H9 (cell line): ENCODE measurements at regions not wholly inside any gene's neighbourhood (a gene's known extent, or its start where the extent isn't known, plus 50 kb on each side); places are given as distances from the start of the nearest gene placed in this dataset.

Experiments used
- DNase-seq: peaks from one replicate; pipeline ENCODE4 v3.0.0-alpha.2; 2017
- H2AFZ ChIP-seq: one replicate; pipeline ENCODE4 v1.6.1; 2013; ENCODE audit warnings: mild to moderate bottlenecking, low read length, control low read depth, moderate library complexity
- H2AK5ac ChIP-seq: 2 replicates; pipeline ENCODE4 v1.6.1; 2013; ENCODE audit warnings: low read length, control low read depth, mixed read lengths; ENCODE audit not compliant: insufficient read length
- H2BK120ac ChIP-seq: one replicate; pipeline ENCODE4 v1.6.1; 2013; ENCODE audit warnings: low read depth, mild to moderate bottlenecking, low read length, control low read depth, inconsistent platforms; ENCODE audit not compliant: poor library complexity, severe bottlenecking
- H2BK12ac ChIP-seq: 2 replicates; pipeline ENCODE4 v1.6.1; 2013; ENCODE audit warnings: low read length, control low read depth, mixed read lengths, low read depth; ENCODE audit not compliant: insufficient read length
- H2BK15ac ChIP-seq: 2 replicates; pipeline ENCODE4 v1.6.1; 2013; ENCODE audit warnings: low read depth, low read length, control low read depth
- H2BK20ac ChIP-seq: one replicate; pipeline ENCODE4 v1.6.1; 2013; ENCODE audit warnings: low read depth, mild to moderate bottlenecking, low read length, control low read depth, inconsistent platforms; ENCODE audit not compliant: poor library complexity, severe bottlenecking
- H2BK5ac ChIP-seq: 2 replicates; pipeline ENCODE4 v1.6.1; 2013; ENCODE audit warnings: low read length, control low read depth, mixed read lengths; ENCODE audit not compliant: insufficient read length
- H3K14ac ChIP-seq: 2 replicates; pipeline ENCODE4 v1.6.1; 2013; ENCODE audit warnings: low read length, control low read depth; ENCODE audit not compliant: insufficient read depth
- H3K18ac ChIP-seq: 2 replicates; pipeline ENCODE4 v1.6.1; 2013; ENCODE audit warnings: low read depth, mild to moderate bottlenecking, mixed read lengths, low read length, control low read depth; ENCODE audit not compliant: insufficient read length
- H3K23ac ChIP-seq: 2 replicates; pipeline ENCODE4 v1.6.1; 2013; ENCODE audit warnings: low read length, control low read depth, mixed read lengths, low read depth; ENCODE audit not compliant: insufficient read length
- H3K23me2 ChIP-seq: 2 replicates; pipeline ENCODE4 v1.6.1; 2013; ENCODE audit warnings: low read depth, mild to moderate bottlenecking, mixed read lengths, low read length, control low read depth; ENCODE audit not compliant: insufficient read length, poor library complexity, severe bottlenecking
- H3K27ac ChIP-seq: 2 replicates; pipeline ENCODE4 v1.5.1; 2013; ENCODE audit warnings: low read length, control low read depth, mixed read lengths, low read depth; ENCODE audit not compliant: insufficient read length
- H3K27me3 ChIP-seq: 2 replicates; pipeline ENCODE4 v1.6.1; 2013; ENCODE audit warnings: low read length, control low read depth, inconsistent platforms; ENCODE audit not compliant: insufficient read depth
- H3K4ac ChIP-seq: 2 replicates; pipeline ENCODE4 v1.6.1; 2013; ENCODE audit warnings: low read depth, mild to moderate bottlenecking, control low read depth, inconsistent platforms, low read length, moderate library complexity
- H3K4me1 ChIP-seq: 2 replicates; pipeline ENCODE4 v1.6.1; 2013; ENCODE audit warnings: low read length, control low read depth, inconsistent platforms; ENCODE audit not compliant: insufficient read depth
- H3K4me2 ChIP-seq: 2 replicates; pipeline ENCODE4 v1.6.1; 2013; ENCODE audit warnings: low read length, control low read depth, mixed read lengths; ENCODE audit not compliant: insufficient read length, insufficient read depth
- H3K56ac ChIP-seq: 2 replicates; pipeline ENCODE4 v1.6.1; 2013; ENCODE audit warnings: low read depth, mild to moderate bottlenecking, mixed read lengths, low read length, control low read depth; ENCODE audit not compliant: insufficient read length
- H3K79me1 ChIP-seq: 2 replicates; pipeline ENCODE4 v1.6.1; 2013; ENCODE audit warnings: low read depth, mild to moderate bottlenecking, moderate library complexity, low read length, control low read depth, inconsistent platforms; ENCODE audit not compliant: insufficient read depth, poor library complexity, severe bottlenecking
- H3K79me2 ChIP-seq: 2 replicates; pipeline ENCODE4 v1.6.1; 2013; ENCODE audit warnings: low read length, control low read depth, inconsistent platforms; ENCODE audit not compliant: insufficient read depth
- H3K9ac ChIP-seq: 2 replicates; pipeline ENCODE4 v1.6.1; 2013; ENCODE audit warnings: low read length, control low read depth, mixed read lengths; ENCODE audit not compliant: insufficient read length; ENCODE audit errors: extremely low read depth
- H3K9me3 ChIP-seq: one replicate; pipeline ENCODE4 v1.6.1; 2013; ENCODE audit warnings: low read depth, low read length, inconsistent platforms; ENCODE audit not compliant: control insufficient read depth
- H3T11ph ChIP-seq: one replicate; pipeline ENCODE4 v1.6.1; 2013; ENCODE audit warnings: mild to moderate bottlenecking, low read length, control low read depth, inconsistent platforms
- H4K20me1 ChIP-seq: one replicate; pipeline ENCODE4 v1.6.1; 2013; ENCODE audit not compliant: control insufficient read depth, insufficient read length, insufficient read depth
- H4K5ac ChIP-seq: 2 replicates; pipeline ENCODE4 v1.6.1; 2013; ENCODE audit warnings: low read depth, mild to moderate bottlenecking, mixed read lengths, low read length, control low read depth; ENCODE audit not compliant: insufficient read length
- H4K8ac ChIP-seq: replicated peaks from 2 replicates; pipeline ENCODE4 v1.6.1; 2013; ENCODE audit warnings: low read length, control low read depth, mixed read lengths, low read depth; ENCODE audit not compliant: insufficient read length
- H4K91ac ChIP-seq: 2 replicates; pipeline ENCODE4 v1.6.1; 2013; ENCODE audit warnings: low read depth, mild to moderate bottlenecking, moderate library complexity, mixed read lengths, low read length, control low read depth; ENCODE audit not compliant: insufficient read length
- H3K27ac Mint-ChIP-seq, 3 experiments: 2 replicates in 2 of 3; 3 replicates in 1 of 3; pipeline ENCODE4 v1.8.0; 2020 to 2021; ENCODE audit warnings: mixed read lengths in 3 of 3, mild to moderate bottlenecking in 1 of 3, moderate library complexity in 1 of 3
- H3K27me3 Mint-ChIP-seq: 2 replicates; pipeline ENCODE4 v1.8.0; 2021; ENCODE audit warnings: low read depth, mild to moderate bottlenecking, moderate library complexity, mixed read lengths
- H3K36me3 Mint-ChIP-seq, 3 experiments: 2 replicates in 2 of 3; 3 replicates in 1 of 3; pipeline ENCODE4 v1.8.0; 2020 to 2021; ENCODE audit warnings: low read depth in 3 of 3, mixed read lengths in 3 of 3; ENCODE audit not compliant: insufficient read depth in 1 of 3
- H3K4me1 Mint-ChIP-seq, 2 experiments: 2 replicates each; pipeline ENCODE4 v1.8.0; 2020; ENCODE audit warnings: mixed read lengths in 2 of 2
- H3K4me3 Mint-ChIP-seq, 2 experiments: 2 replicates in 1 of 2; 3 replicates in 1 of 2; pipeline ENCODE4 v1.8.0; 2020 to 2021; ENCODE audit warnings: mild to moderate bottlenecking in 2 of 2, mixed read lengths in 2 of 2, moderate library complexity in 1 of 2
- H3K9me3 Mint-ChIP-seq, 2 experiments: 2 replicates in 1 of 2; 3 replicates in 1 of 2; pipeline ENCODE4 v1.8.0; 2020; ENCODE audit warnings: mild to moderate bottlenecking in 2 of 2, mixed read lengths in 2 of 2, moderate library complexity in 1 of 2
- WGBS: extraction: QIAGEN DNeasy Blood & Tissue Kit; methylation state at CpG from one replicate; pipeline ENCODE4 v1.1.7; 2013; ENCODE audit warnings: missing lambda C conversion rate, low lambda C conversion rate, mixed read lengths; ENCODE audit not compliant: insufficient read length; ENCODE audit errors: extremely low coverage; 5-methylcytosine and 5-hydroxymethylcytosine counted together
- TF ChIP-seq, protein P1 (sequence below): fragments of 200-600 bp; sonication (generic); conservative IDR thresholded peaks from 3 replicates; pipeline ENCODE4 v1.8.0; 2021; ENCODE audit warnings: antibody characterized with exemption, mild to moderate bottlenecking

- no peak overlapping the region for H3K23ac ChIP-seq
- H2AK5ac ChIP-seq: no peak overlapping the region
- H3K14ac ChIP-seq: no peak overlapping the region
- no peak overlapping the region for H2BK120ac ChIP-seq
- H3T11ph ChIP-seq: no peak overlapping the region
- no peak overlapping the region for H2BK20ac ChIP-seq
- TF ChIP-seq, protein P1, sequence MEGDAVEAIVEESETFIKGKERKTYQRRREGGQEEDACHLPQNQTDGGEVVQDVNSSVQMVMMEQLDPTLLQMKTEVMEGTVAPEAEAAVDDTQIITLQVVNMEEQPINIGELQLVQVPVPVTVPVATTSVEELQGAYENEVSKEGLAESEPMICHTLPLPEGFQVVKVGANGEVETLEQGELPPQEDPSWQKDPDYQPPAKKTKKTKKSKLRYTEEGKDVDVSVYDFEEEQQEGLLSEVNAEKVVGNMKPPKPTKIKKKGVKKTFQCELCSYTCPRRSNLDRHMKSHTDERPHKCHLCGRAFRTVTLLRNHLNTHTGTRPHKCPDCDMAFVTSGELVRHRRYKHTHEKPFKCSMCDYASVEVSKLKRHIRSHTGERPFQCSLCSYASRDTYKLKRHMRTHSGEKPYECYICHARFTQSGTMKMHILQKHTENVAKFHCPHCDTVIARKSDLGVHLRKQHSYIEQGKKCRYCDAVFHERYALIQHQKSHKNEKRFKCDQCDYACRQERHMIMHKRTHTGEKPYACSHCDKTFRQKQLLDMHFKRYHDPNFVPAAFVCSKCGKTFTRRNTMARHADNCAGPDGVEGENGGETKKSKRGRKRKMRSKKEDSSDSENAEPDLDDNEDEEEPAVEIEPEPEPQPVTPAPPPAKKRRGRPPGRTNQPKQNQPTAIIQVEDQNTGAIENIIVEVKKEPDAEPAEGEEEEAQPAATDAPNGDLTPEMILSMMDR: no peak
- H3K36me3 Mint-ChIP-seq: 0 out of 7 replicates have a peak, but pooled peaks cover 0 to 1% (median 0%) of the 10 kb centered on the region in 3 experiments
- no peak overlapping the region for H3K27ac ChIP-seq
- no peaks in the 10 kb centered on the region for H3K79me2 ChIP-seq
- no peak overlapping the region for H3K18ac ChIP-seq
- no peak overlapping the region for H2BK5ac ChIP-seq
- no peak overlapping the region for H3K9ac ChIP-seq
- H3K4me3 Mint-ChIP-seq: no peak overlapping the region
- no peak overlapping the region for H2BK15ac ChIP-seq
- no peaks in the 10 kb centered on the region for H3K23me2 ChIP-seq
- H3K4me2 ChIP-seq: no peak overlapping the region
- H3K27ac Mint-ChIP-seq: no peak overlapping the region
- no peaks in the 10 kb centered on the region for H3K27me3 Mint-ChIP-seq
- no peaks in the 10 kb centered on the region for H3K9me3 Mint-ChIP-seq
- H3K27me3 ChIP-seq: no peaks in the 10 kb centered on the region
- H3K4me1 Mint-ChIP-seq: no peaks in the 10 kb centered on the region
- no peak for DNase-seq
- no peaks in the 10 kb centered on the region for H3K4me1 ChIP-seq
- no peak overlapping the region for H4K8ac ChIP-seq
- H3K56ac ChIP-seq: no peak overlapping the region
- no peak overlapping the region for H2AFZ ChIP-seq
- no peak overlapping the region for H4K5ac ChIP-seq
- no CpG with 5 or more reads among the region's 2 CpGs for WGBS
- no peaks in the 10 kb centered on the region for H4K20me1 ChIP-seq
- no peaks in the 10 kb centered on the region for H3K9me3 ChIP-seq
- no peak overlapping the region for H3K4ac ChIP-seq
- no peak overlapping the region for H2BK12ac ChIP-seq
- H4K91ac ChIP-seq: no peak overlapping the region
- H3K79me1 ChIP-seq: no peaks in the 10 kb centered on the region
These were observed 99.1 kb downstream of the ZNF622 start for GRCh38 chr5:16366491-16366890.
